ENCODE measurements at regions not wholly inside any gene's neighbourhood (a gene's known extent, or its start where the extent isn't known, plus 50 kb on each side); places are given as distances from the start of the nearest gene placed in this dataset.
"Not testable (repeated sequence)": the region's sequence is repeated elsewhere in the genome, so short reads cannot be mapped to it uniquely, and the experiment has no call there.

GRCh38 chr1:113307771-113308445 lies 82.4 kb upstream of the MAGI3 start:
- no peaks in the 10 kb centered on the region for H4K20me1 ChIP-seq (ENCODE audit: insufficient read depth, low read length)
- no peaks in the 10 kb centered on the region for H3K4me1 ChIP-seq (ENCODE audit: insufficient read depth, low read length, severe bottlenecking)
- H3K9ac ChIP-seq (ENCODE audit: low read length), result no peak overlapping the region
- H3K27me3 ChIP-seq (ENCODE audit: insufficient read depth, low read length), result no peaks in the 10 kb centered on the region
- H3K36me3 ChIP-seq (ENCODE audit: insufficient read depth, low read length), result no peaks in the 10 kb centered on the region
- no peaks in the 10 kb centered on the region for H3K9me3 ChIP-seq (ENCODE audit: low read length)
- no peaks in the 10 kb centered on the region for H3K79me2 ChIP-seq (ENCODE audit: insufficient read depth, low read length)
- H2AFZ ChIP-seq (ENCODE audit: low read length), result no peak overlapping the region
- no peak for TF ChIP-seq CTCF (IDR thresholded peaks at IDR 0.05; ENCODE audit: low read length)
- no peak for TF ChIP-seq EZH2 (IDR thresholded peaks at IDR 0.05; ENCODE audit: borderline replicate concordance, low read length)
- no peak overlapping the region for H3K4me3 ChIP-seq (ENCODE audit: low read depth, low read length, poor library complexity, severe bottlenecking)
- H3K27ac ChIP-seq (ENCODE audit: low read depth, low read length, poor library complexity, severe bottlenecking), result no peak overlapping the region
- H3F3A ChIP-seq (ENCODE audit: insufficient read depth, low read length), result no peaks in the 10 kb centered on the region
- H3K9me2 ChIP-seq (ENCODE audit: low read depth, low read length), result no peaks in the 10 kb centered on the region
- no peak overlapping the region for H3K4me2 ChIP-seq (ENCODE audit: low read length)

GRCh38 chr1:113312651-113313050 lies 77.7 kb upstream of the MAGI3 start:
- not testable (repeated sequence) for H2AFZ ChIP-seq (ENCODE audit: low read length); H3K36me3 ChIP-seq (ENCODE audit: insufficient read depth, low read length); H3K9me2 ChIP-seq (ENCODE audit: low read depth, low read length); H3K9me3 ChIP-seq (ENCODE audit: low read length); H3K9ac ChIP-seq (ENCODE audit: low read length); H3K4me2 ChIP-seq (ENCODE audit: low read length); H3F3A ChIP-seq (ENCODE audit: insufficient read depth, low read length); H3K79me2 ChIP-seq (ENCODE audit: insufficient read depth, low read length); H3K4me1 ChIP-seq (ENCODE audit: insufficient read depth, low read length, severe bottlenecking); H4K20me1 ChIP-seq (ENCODE audit: insufficient read depth, low read length); H3K27me3 ChIP-seq (ENCODE audit: insufficient read depth, low read length); H3K4me3 ChIP-seq (ENCODE audit: low read depth, low read length, poor library complexity, severe bottlenecking); H3K27ac ChIP-seq (ENCODE audit: low read depth, low read length, poor library complexity, severe bottlenecking)

- H3K4me3 ChIP-seq (ENCODE audit: low read depth, low read length, poor library complexity, severe bottlenecking), result no peak overlapping the region
- H2AFZ ChIP-seq (ENCODE audit: low read length), result no peak overlapping the region
- no peaks in the 10 kb centered on the region for H3K9me3 ChIP-seq (ENCODE audit: low read length)
- no peaks in the 10 kb centered on the region for H4K20me1 ChIP-seq (ENCODE audit: insufficient read depth, low read length)
- H3K9ac ChIP-seq (ENCODE audit: low read length), result no peak overlapping the region
- H3K4me2 ChIP-seq (ENCODE audit: low read length), result no peak overlapping the region
- H3K27ac ChIP-seq (ENCODE audit: low read depth, low read length, poor library complexity, severe bottlenecking), result no peak overlapping the region
- TF ChIP-seq EZH2 (IDR thresholded peaks at IDR 0.05; ENCODE audit: borderline replicate concordance, low read length), result no peak
- no peak for TF ChIP-seq CTCF (IDR thresholded peaks at IDR 0.05; ENCODE audit: low read length)
- no peaks in the 10 kb centered on the region for H3F3A ChIP-seq (ENCODE audit: insufficient read depth, low read length)
- no peaks in the 10 kb centered on the region for H3K9me2 ChIP-seq (ENCODE audit: low read depth, low read length)
- no peaks in the 10 kb centered on the region for H3K36me3 ChIP-seq (ENCODE audit: insufficient read depth, low read length)
- no peaks in the 10 kb centered on the region for H3K4me1 ChIP-seq (ENCODE audit: insufficient read depth, low read length, severe bottlenecking)
- no peaks in the 10 kb centered on the region for H3K27me3 ChIP-seq (ENCODE audit: insufficient read depth, low read length)
- H3K79me2 ChIP-seq (ENCODE audit: insufficient read depth, low read length), result no peaks in the 10 kb centered on the region
Measured at GRCh38 chr1:113314600-113314999, 75.7 kb upstream of the MAGI3 start.

GRCh38 chr1:113320272-113320671 lies 70.0 kb upstream of the MAGI3 start:
- Histone ChIP-seq H3K9me3 (ENCODE audit: low read length) (no peaks in the 10 kb centered on the region), H3K4me3 (ENCODE audit: low read depth, low read length, poor library complexity, severe bottlenecking) (no peak overlapping the region), H3K79me2 (ENCODE audit: insufficient read depth, low read length) (no peaks in the 10 kb centered on the region), H3K36me3 (ENCODE audit: insufficient read depth, low read length) (no peaks in the 10 kb centered on the region), H3K27ac (ENCODE audit: low read depth, low read length, poor library complexity, severe bottlenecking) (no peak overlapping the region), H4K20me1 (ENCODE audit: insufficient read depth, low read length) (no peaks in the 10 kb centered on the region), H3K9ac (ENCODE audit: low read length) (no peak overlapping the region), H3F3A (ENCODE audit: insufficient read depth, low read length) (no peaks in the 10 kb centered on the region), H3K9me2 (ENCODE audit: low read depth, low read length) (no peaks in the 10 kb centered on the region), H3K27me3 (ENCODE audit: insufficient read depth, low read length) (no peaks in the 10 kb centered on the region), H2AFZ (ENCODE audit: low read length) (no peak overlapping the region), H3K4me2 (ENCODE audit: low read length) (no peak overlapping the region), H3K4me1 (ENCODE audit: insufficient read depth, low read length, severe bottlenecking) (no peaks in the 10 kb centered on the region)
- TF ChIP-seq EZH2 (IDR thresholded peaks at IDR 0.05; ENCODE audit: borderline replicate concordance, low read length), result no peak
- TF ChIP-seq CTCF (IDR thresholded peaks at IDR 0.05; ENCODE audit: low read length), result no peak

All from OCI-LY1 (cell line).